Keratinocyte (primary cell): ENCODE measurements at regions not wholly inside any gene's neighbourhood (a gene's known extent, or its start where the extent isn't known, plus 50 kb on each side); places are given as distances from the start of the nearest gene placed in this dataset.

Experiments
- DNase-seq: peaks from one replicate; pipeline ENCODE4 v3.0.0-alpha.2; 2011; ENCODE audit warnings: low read depth, missing footprints, low spot score
- FAIRE-seq: peaks from 2 replicates; lab custom pipeline; 2011; peaks lifted over from hg19 to GRCh38; lab: Jason Lieb, UNC
- H2AFZ ChIP-seq: 2 replicates; pipeline ENCODE4 v1.6.0; 2012; ENCODE audit warnings: low read length, control low read depth, inconsistent platforms; ENCODE audit not compliant: control insufficient read depth
- H3K27ac ChIP-seq: 2 replicates; pipeline ENCODE4 v1.5.1; 2011; ENCODE audit warnings: low read length; ENCODE audit not compliant: control insufficient read depth, insufficient read depth
- H3K27me3 ChIP-seq: 3 replicates; pipeline ENCODE4 v1.6.0; 2011; ENCODE audit warnings: low read length; ENCODE audit not compliant: control insufficient read depth, insufficient read depth; ENCODE audit errors: extremely low read depth
- H3K36me3 ChIP-seq, 2 experiments: 2 replicates in 1 of 2; 3 replicates in 1 of 2; pipeline ENCODE4 v1.5.1; 2011; ENCODE audit warnings: low read length in 2 of 2, mild to moderate bottlenecking in 1 of 2; ENCODE audit not compliant: control insufficient read depth in 2 of 2, insufficient read depth in 2 of 2; ENCODE audit errors: extremely low read depth in 1 of 2
- H3K4me1 ChIP-seq: 3 replicates; pipeline ENCODE4 v1.5.1; 2011; ENCODE audit warnings: low read length; ENCODE audit not compliant: control insufficient read depth, insufficient read depth; ENCODE audit errors: extremely low read depth
- H3K4me2 ChIP-seq: 3 replicates; pipeline ENCODE4 v1.6.0; 2011; ENCODE audit warnings: low read depth, low read length; ENCODE audit not compliant: control insufficient read depth, insufficient read depth; ENCODE audit errors: extremely low read depth
- H3K4me3 ChIP-seq, 3 experiments: fragments of 200-600 bp in 1 of 3; sonication (generic) in 1 of 3; 2 replicates in 2 of 3; 3 replicates in 1 of 3; pipeline ENCODE4 v1.5.1; 2011 to 2016; ENCODE audit warnings: low read length in 3 of 3, mild to moderate bottlenecking in 3 of 3, control low read depth in 2 of 3, inconsistent platforms in 1 of 3, low read depth in 1 of 3, mixed read lengths in 1 of 3, mixed run types in 1 of 3, moderate library complexity in 1 of 3; ENCODE audit not compliant: control insufficient read depth in 2 of 3, insufficient read depth in 2 of 3; ENCODE audit errors: extremely low read depth in 1 of 3
- H3K79me2 ChIP-seq: 2 replicates; pipeline ENCODE4 v1.6.0; 2012; ENCODE audit warnings: low read length; ENCODE audit not compliant: control insufficient read depth, insufficient read depth
- H3K9ac ChIP-seq: 3 replicates; pipeline ENCODE4 v1.6.0; 2011; ENCODE audit warnings: low read length; ENCODE audit not compliant: control insufficient read depth, insufficient read depth; ENCODE audit errors: extremely low read depth
- H3K9me1 ChIP-seq: 3 replicates; pipeline ENCODE4 v1.6.0; 2011; ENCODE audit warnings: low read length; ENCODE audit not compliant: control insufficient read depth, insufficient read depth; ENCODE audit errors: extremely low read depth
- H3K9me3 ChIP-seq: 2 replicates; pipeline ENCODE4 v1.5.1; 2012; ENCODE audit warnings: low read depth, low read length; ENCODE audit not compliant: control insufficient read depth
- H4K20me1 ChIP-seq: 3 replicates; pipeline ENCODE4 v1.6.0; 2011; ENCODE audit warnings: low read length; ENCODE audit not compliant: control insufficient read depth, insufficient read depth; ENCODE audit errors: extremely low read depth
- CTCF ChIP-seq, 3 experiments: IDR thresholded peaks in 1 of 3; conservative IDR thresholded peaks in 1 of 3; optimal IDR thresholded peaks in 1 of 3; 2 replicates in 2 of 3; 3 replicates in 1 of 3; pipeline versions ENCODE3 to v1.5.1; 2011; ENCODE audit warnings: low read length in 3 of 3, mild to moderate bottlenecking in 3 of 3, moderate library complexity in 2 of 3, control low read depth in 1 of 3, inconsistent platforms in 1 of 3; ENCODE audit not compliant: insufficient read depth in 2 of 3; ENCODE audit errors: extremely low read depth in 1 of 3
- EZH2 ChIP-seq: IDR thresholded peaks from one replicate; pipeline ENCODE4 v1.6.1; 2012; ENCODE audit warnings: inconsistent platforms, mild to moderate bottlenecking, low read length, moderate library complexity
- dilution Hi-C: fragments of 300-500 bp; cut with MboI; formaldehyde crosslinking; loops from one replicate; pipeline ENCODE4 v1.7.0; 2020; ENCODE audit warnings: low sequenced_read_pairs; ENCODE audit not compliant: extremely low pct_ligation_motif_present

- Histone ChIP-seq H3K4me1 (no peaks in the 10 kb centered on the region), H2AFZ (no peak overlapping the region), H3K27me3 (peaks cover 15% of the 10 kb centered on the region), H3K27ac (no peak overlapping the region), H3K9me3 (no peaks in the 10 kb centered on the region), H3K4me3 (no peak overlapping the region), H3K4me2 (no peak overlapping the region), H3K9me1 (no peaks in the 10 kb centered on the region), H4K20me1 (no peaks in the 10 kb centered on the region), H3K9ac (no peak overlapping the region), H3K79me2 (no peaks in the 10 kb centered on the region), H3K36me3 (no peaks in the 10 kb centered on the region)
- DNase-seq (no peak), FAIRE-seq (peak; percentile 59)
- dilution Hi-C loops, result no loop called here
- TF ChIP-seq EZH2 (no peak), CTCF (optimal IDR thresholded peaks at IDR 0.05 in 1 of 3, IDR thresholded peaks at IDR 0.05 in 1 of 3, conservative IDR thresholded peaks at IDR 0.05 in 1 of 3; ENCODE audit: extremely low read depth in 1 of 3, insufficient read depth in 2 of 3, low read length in 3 of 3) (no peak)
Measured at GRCh38 chr1:217078078-217078690, 355.0 kb upstream of the ESRRG start.

GRCh38 chr1:217077426-217077825, 354.2 kb upstream of the ESRRG start:
- no peak overlapping the region for H3K9ac ChIP-seq
- H3K4me2 ChIP-seq, result no peak overlapping the region
- no peaks in the 10 kb centered on the region for H3K9me1 ChIP-seq
- no peak for FAIRE-seq
- H3K27ac ChIP-seq, result no peak overlapping the region
- no peaks in the 10 kb centered on the region for H3K4me1 ChIP-seq
- H3K27me3 ChIP-seq, result peaks cover 15% of the 10 kb centered on the region
- no peak overlapping the region for H3K4me3 ChIP-seq
- no peak for DNase-seq
- TF ChIP-seq CTCF (optimal IDR thresholded peaks at IDR 0.05 in 1 of 3, IDR thresholded peaks at IDR 0.05 in 1 of 3, conservative IDR thresholded peaks at IDR 0.05 in 1 of 3; ENCODE audit: extremely low read depth in 1 of 3, insufficient read depth in 2 of 3, low read length in 3 of 3), result no peak
- TF ChIP-seq EZH2, result no peak
- no peaks in the 10 kb centered on the region for H4K20me1 ChIP-seq
- H3K36me3 ChIP-seq, result no peaks in the 10 kb centered on the region
- dilution Hi-C loops, result no loop called here
- no peak overlapping the region for H2AFZ ChIP-seq
- no peaks in the 10 kb centered on the region for H3K9me3 ChIP-seq
- no peaks in the 10 kb centered on the region for H3K79me2 ChIP-seq
